Kidney (tissue), 13 donors: ENCODE measurements at regions not wholly inside any gene's neighbourhood (a gene's known extent, or its start where the extent isn't known, plus 50 kb on each side); places are given as distances from the start of the nearest gene placed in this dataset.
"Not testable (repeated sequence)": the region's sequence is repeated elsewhere in the genome, so short reads cannot be mapped to it uniquely, and the experiment has no call there.

ENCODE experiments used
- DNase-seq, 5 donors: peaks; one replicate each; pipeline ENCODE4 v3.0.0-alpha.2; 2013 to 2020
- FAIRE-seq: peaks from 2 replicates; lab custom pipeline; 2012; peaks lifted over from hg19 to GRCh38; lab: Jason Lieb, UNC
- H3K27ac ChIP-seq, 2 donors: one replicate each; pipeline ENCODE4 v1.7.0; 2013; ENCODE audit warnings: low read depth in 2 of 2, low read length in 2 of 2, inconsistent platforms in 1 of 2
- H3K27me3 ChIP-seq: one replicate; pipeline ENCODE4 v1.7.1; 2013; ENCODE audit warnings: low read length, inconsistent platforms; ENCODE audit not compliant: control insufficient read depth, insufficient read depth
- H3K36me3 ChIP-seq, 3 donors: one replicate each; pipeline versions ENCODE4 v1.7.0 to v1.7.1; 2013; ENCODE audit warnings: low read length in 3 of 3, control low read depth in 1 of 3, inconsistent platforms in 1 of 3; ENCODE audit not compliant: insufficient read depth in 3 of 3, control insufficient read depth in 2 of 3
- H3K4me1 ChIP-seq, 3 donors: one replicate each; pipeline versions ENCODE4 v1.7.0 to v1.7.1; 2013; ENCODE audit warnings: low read length in 3 of 3, inconsistent platforms in 1 of 3, low read depth in 1 of 3; ENCODE audit not compliant: control insufficient read depth in 2 of 3, insufficient read depth in 2 of 3
- H3K4me3 ChIP-seq, 3 donors: one replicate each; pipeline versions ENCODE4 v1.7.0 to v1.8.1; 2013; ENCODE audit warnings: low read length in 3 of 3, control low read depth in 1 of 3, inconsistent platforms in 1 of 3
- H3K9ac ChIP-seq, 3 donors: one replicate each; pipeline versions ENCODE4 v1.7.0 to v1.7.1; 2013; ENCODE audit warnings: low read length in 3 of 3, control low read depth in 1 of 3, inconsistent platforms in 1 of 3
- H3K9me3 ChIP-seq, 3 donors: one replicate each; pipeline versions ENCODE4 v1.7.0 to v1.7.1; 2013; ENCODE audit warnings: low read length in 3 of 3, control low read depth in 1 of 3, inconsistent platforms in 1 of 3; ENCODE audit not compliant: control insufficient read depth in 2 of 3, insufficient read depth in 1 of 3
- CTCF ChIP-seq: IDR thresholded peaks from 3 replicates; pipeline ENCODE4 v1.5.1; 2012; ENCODE audit warnings: mild to moderate bottlenecking, moderate library complexity, borderline replicate concordance; ENCODE audit not compliant: insufficient read depth; ENCODE audit errors: extremely low read depth
- intact Hi-C: fragments of 100-400 bp; cut with DNase I; formaldehyde crosslinking; loops from one replicate; pipeline ENCODE4 v1.11.1; 2022
- donor health status: control.
- donor health status: control.
- donor health status: control.
- donor health status: control.
- donor health status: control.
- donor health status: DM: yes; HTN: yes; CAD: no.
- donor health status: Normal renal cell carcinoma (clear cell type).

GRCh38 chr3:177353140-177353539, 155.9 kb upstream of the TBL1XR1 start:
- no peak for TF ChIP-seq CTCF
- H3K36me3 ChIP-seq: no peaks in the 10 kb centered on the region
- no peak for FAIRE-seq
- no peak overlapping the region for H3K4me3 ChIP-seq
- H3K9me3 ChIP-seq: no peaks in the 10 kb centered on the region
- no peak for DNase-seq
- H3K4me1 ChIP-seq: peaks cover 0 to 14% (median 10%) of the 10 kb centered on the region in 3 donors
- no peaks in the 10 kb centered on the region for H3K27me3 ChIP-seq
- no peak overlapping the region for H3K9ac ChIP-seq
- intact Hi-C loops: loop anchor here (10.0 kb wide), 1 partner anchor 288 kb away; no protein-coding TSS in a partner anchor
- H3K27ac ChIP-seq: no peak overlapping the region

GRCh38 chr3:177353879-177354278, 156.6 kb upstream of the TBL1XR1 start:
- intact Hi-C loops: loop anchor here (10.0 kb wide), 1 partner anchor 289 kb away; no protein-coding TSS in a partner anchor
- H3K4me1 ChIP-seq: peaks cover 0 to 19% (median 14%) of the 10 kb centered on the region in 3 donors
- H3K27ac ChIP-seq, H3K9me3 ChIP-seq, H3K27me3 ChIP-seq, DNase-seq, H3K4me3 ChIP-seq, H3K9ac ChIP-seq, H3K36me3 ChIP-seq, FAIRE-seq: not testable (repeated sequence)

GRCh38 chr3:177354466-177354865, 157.2 kb upstream of the TBL1XR1 start:
- H3K9ac ChIP-seq: no peak overlapping the region
- H3K4me3 ChIP-seq: no peak overlapping the region
- H3K9me3 ChIP-seq: no peaks in the 10 kb centered on the region
- FAIRE-seq (no peak), DNase-seq (no peak)
- TF ChIP-seq CTCF: no peak
- intact Hi-C loops: loop anchor here (10.0 kb wide), 1 partner anchor 290 kb away; no protein-coding TSS in a partner anchor
- H3K36me3 ChIP-seq: no peaks in the 10 kb centered on the region
- H3K27me3 ChIP-seq: no peaks in the 10 kb centered on the region
- no peak overlapping the region for H3K27ac ChIP-seq
- H3K4me1 ChIP-seq: peaks cover 0 to 25% (median 19%) of the 10 kb centered on the region in 3 donors

GRCh38 chr3:177356113-177356512, 158.8 kb upstream of the TBL1XR1 start:
- no peak overlapping the region for H3K27ac ChIP-seq

More at GRCh38 chr3:177356113-177356512, 158.8 kb upstream of the TBL1XR1 start:
- H3K4me3 ChIP-seq: no peak overlapping the region
- no peak overlapping the region for H3K9ac ChIP-seq
- no peak for FAIRE-seq
- peaks cover 6 to 36% (median 25%) of the 10 kb centered on the region in 3 donors for H3K4me1 ChIP-seq
- TF ChIP-seq CTCF: no peak
- no peak for DNase-seq
- no peaks in the 10 kb centered on the region for H3K36me3 ChIP-seq
- H3K27me3 ChIP-seq: no peaks in the 10 kb centered on the region
- no peaks in the 10 kb centered on the region for H3K9me3 ChIP-seq
- intact Hi-C loops: loop anchor here (5.0 to 10.0 kb wide), 2 partner anchors 154 to 291 kb away; no protein-coding TSS in a partner anchor
